ENCODE measurements at regions not wholly inside any gene's neighbourhood (a gene's known extent, or its start where the extent isn't known, plus 50 kb on each side); places are given as distances from the start of the nearest gene placed in this dataset.
"Not testable (repeated sequence)": the region's sequence is repeated elsewhere in the genome, so short reads cannot be mapped to it uniquely, and the experiment has no call there.

DNA sequence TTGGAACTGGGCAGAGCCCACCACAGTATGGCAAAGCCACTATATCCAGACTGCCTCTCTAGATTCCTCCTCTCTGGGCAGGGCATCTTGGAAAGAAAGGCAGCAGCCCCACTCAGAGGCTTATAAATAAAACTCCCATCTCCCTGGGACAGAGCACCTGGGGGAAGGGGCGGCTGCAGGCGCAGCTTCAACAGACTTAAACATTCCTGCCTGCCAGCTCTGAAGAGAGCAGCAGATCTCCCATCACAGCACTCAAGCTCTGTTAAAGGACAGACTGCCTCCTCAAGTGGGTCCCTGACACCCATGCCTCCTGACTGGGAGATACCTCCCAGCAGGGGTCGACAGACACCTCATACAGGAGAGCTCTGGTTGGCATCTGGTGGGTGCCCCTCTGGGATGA, 193.6 kb downstream of the MREG start:
- intact Hi-C loops (cut with micrococcal nuclease); H4K20me1 ChIP-seq (ENCODE audit: control insufficient read depth, insufficient read depth, low read length, poor library complexity, severe bottlenecking); H3K4me3 ChIP-seq (ENCODE audit: control extremely low read depth in 1 of 5, extremely low read depth in 1 of 5, insufficient read depth in 1 of 5, low read depth in 2 of 5, low read length in 4 of 5); CTCF ChIA-PET; H3K9me3 Mint-ChIP-seq (ENCODE audit: insufficient read depth); H2AFZ ChIP-seq (ENCODE audit: insufficient read depth, low read depth, low read length, poor library complexity, severe bottlenecking); ATAC-seq (ENCODE audit: low read depth); H3K27ac Mint-ChIP-seq; POLR2A ChIA-PET; H3K27ac ChIP-seq (ENCODE audit: low read length in 2 of 2); H3K4me1 Mint-ChIP-seq; H3K36me3 ChIP-seq (replicated peaks in 1 of 2; ENCODE audit: control extremely low read depth in 1 of 2, control insufficient read depth in 1 of 2, extremely low read depth in 1 of 2, insufficient read depth in 2 of 2, low read length in 1 of 2); DNase-seq; H3K4me2 ChIP-seq (replicated peaks; ENCODE audit: low read depth, low read length, poor library complexity, severe bottlenecking); H3K4me1 ChIP-seq (ENCODE audit: control insufficient read depth in 2 of 2, insufficient read depth in 2 of 2, low read length in 2 of 2); H3K9ac ChIP-seq (ENCODE audit: low read length); H3K4me3 Mint-ChIP-seq; H3K79me2 ChIP-seq (ENCODE audit: control insufficient read depth, insufficient read depth, low read length): not testable (repeated sequence)
- peaks cover 46% of the 10 kb centered on the region for H3K27me3 Mint-ChIP-seq
- peaks cover 0 to 12% (median 1%) of the 10 kb centered on the region in 3 donors for H3K9me3 ChIP-seq (ENCODE audit: control extremely low read depth in 1 of 3, control insufficient read depth in 2 of 3, insufficient read depth in 1 of 3, low read length in 2 of 3)
- 87% methylated on average over 2 of the region's 3 CpGs for WGBS (ENCODE audit: insufficient coverage)
- H3K27me3 ChIP-seq (replicated peaks in 1 of 4; ENCODE audit: control extremely low read depth in 1 of 4, control insufficient read depth in 3 of 4, insufficient read depth in 4 of 4, low read length in 3 of 4), result peaks cover 0 to 13% (median 5%) of the 10 kb centered on the region in 4 experiments

DNA sequence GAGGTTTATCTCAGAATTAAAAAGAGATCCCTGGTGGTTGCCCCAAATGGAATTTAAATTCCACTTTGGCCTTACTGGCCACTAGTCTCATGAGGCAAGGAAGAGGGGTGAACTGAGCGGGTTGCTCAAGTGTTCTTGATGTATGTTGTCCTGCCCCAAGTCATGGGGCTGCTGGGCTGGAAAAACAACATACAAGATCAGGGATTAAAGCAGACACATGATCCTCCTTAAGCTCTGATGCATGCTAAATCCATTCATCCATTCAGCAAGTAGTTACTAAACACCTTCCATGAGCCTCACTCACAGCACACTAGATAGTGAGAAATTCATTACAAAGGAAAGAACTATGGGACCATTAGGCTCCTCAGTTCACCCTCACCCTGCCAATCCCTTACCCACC, 196.3 kb downstream of the MREG start:
- no peak for ATAC-seq (ENCODE audit: low read depth)
- H3K27me3 Mint-ChIP-seq, result peaks cover 39% of the 10 kb centered on the region
- POLR2A ChIA-PET, result no interaction called here
- H3K4me1 Mint-ChIP-seq, result peaks cover 9% of the 10 kb centered on the region
- no peaks in the 10 kb centered on the region for H4K20me1 ChIP-seq (ENCODE audit: control insufficient read depth, insufficient read depth, low read length, poor library complexity, severe bottlenecking)
- peaks cover 0 to 13% (median 5%) of the 10 kb centered on the region in 4 experiments for H3K27me3 ChIP-seq (replicated peaks in 1 of 4; ENCODE audit: control extremely low read depth in 1 of 4, control insufficient read depth in 3 of 4, insufficient read depth in 4 of 4, low read length in 3 of 4)
- H3K4me1 ChIP-seq (ENCODE audit: control insufficient read depth in 2 of 2, insufficient read depth in 2 of 2, low read length in 2 of 2), result peaks cover 7 to 9% of the 10 kb centered on the region in 2 donors
- WGBS (ENCODE audit: insufficient coverage), result 100% methylated on average over 1 of the region's 1 CpG
- H3K4me3 ChIP-seq (ENCODE audit: control extremely low read depth in 1 of 5, extremely low read depth in 1 of 5, insufficient read depth in 1 of 5, low read depth in 2 of 5, low read length in 4 of 5), result no peak overlapping the region
- no peak overlapping the region for H3K27ac ChIP-seq (ENCODE audit: low read length in 2 of 2)
- no peaks in the 10 kb centered on the region for H3K79me2 ChIP-seq (ENCODE audit: control insufficient read depth, insufficient read depth, low read length)
- TF ChIP-seq, protein P1, sequence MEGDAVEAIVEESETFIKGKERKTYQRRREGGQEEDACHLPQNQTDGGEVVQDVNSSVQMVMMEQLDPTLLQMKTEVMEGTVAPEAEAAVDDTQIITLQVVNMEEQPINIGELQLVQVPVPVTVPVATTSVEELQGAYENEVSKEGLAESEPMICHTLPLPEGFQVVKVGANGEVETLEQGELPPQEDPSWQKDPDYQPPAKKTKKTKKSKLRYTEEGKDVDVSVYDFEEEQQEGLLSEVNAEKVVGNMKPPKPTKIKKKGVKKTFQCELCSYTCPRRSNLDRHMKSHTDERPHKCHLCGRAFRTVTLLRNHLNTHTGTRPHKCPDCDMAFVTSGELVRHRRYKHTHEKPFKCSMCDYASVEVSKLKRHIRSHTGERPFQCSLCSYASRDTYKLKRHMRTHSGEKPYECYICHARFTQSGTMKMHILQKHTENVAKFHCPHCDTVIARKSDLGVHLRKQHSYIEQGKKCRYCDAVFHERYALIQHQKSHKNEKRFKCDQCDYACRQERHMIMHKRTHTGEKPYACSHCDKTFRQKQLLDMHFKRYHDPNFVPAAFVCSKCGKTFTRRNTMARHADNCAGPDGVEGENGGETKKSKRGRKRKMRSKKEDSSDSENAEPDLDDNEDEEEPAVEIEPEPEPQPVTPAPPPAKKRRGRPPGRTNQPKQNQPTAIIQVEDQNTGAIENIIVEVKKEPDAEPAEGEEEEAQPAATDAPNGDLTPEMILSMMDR (IDR thresholded peaks at IDR 0.05), result no peak
- no peak for TF ChIP-seq EZH2 (IDR thresholded peaks at IDR 0.05; ENCODE audit: borderline replicate concordance, insufficient read depth, low read depth, low read length, poor library complexity, severe bottlenecking)
- H3K9ac ChIP-seq (ENCODE audit: low read length), result no peak overlapping the region
- intact Hi-C loops (cut with micrococcal nuclease), result no loop called here
- H2AFZ ChIP-seq (ENCODE audit: insufficient read depth, low read depth, low read length, poor library complexity, severe bottlenecking), result no peak overlapping the region
- no peaks in the 10 kb centered on the region for H3K36me3 ChIP-seq (replicated peaks in 1 of 2; ENCODE audit: control extremely low read depth in 1 of 2, control insufficient read depth in 1 of 2, extremely low read depth in 1 of 2, insufficient read depth in 2 of 2, low read length in 1 of 2)
- H3K9me3 ChIP-seq (ENCODE audit: control extremely low read depth in 1 of 3, control insufficient read depth in 2 of 3, insufficient read depth in 1 of 3, low read length in 2 of 3), result peaks cover 0 to 12% (median 1%) of the 10 kb centered on the region in 3 donors
- no peak overlapping the region for H3K4me3 Mint-ChIP-seq
- CTCF ChIA-PET, result interaction anchor here (1.0 kb wide), 1 partner anchor 11 kb away, joined by 3 read pairs; no protein-coding TSS in a partner anchor
- H3K27ac Mint-ChIP-seq, result no peak overlapping the region
- H3K4me2 ChIP-seq (replicated peaks; ENCODE audit: low read depth, low read length, poor library complexity, severe bottlenecking), result no peak overlapping the region
- H3K9me3 Mint-ChIP-seq (ENCODE audit: insufficient read depth), result no peaks in the 10 kb centered on the region
- DNase-seq, result no peak
